Right cardiac atrium (tissue), 5 donors: ENCODE measurements at regions not wholly inside any gene's neighbourhood (a gene's known extent, or its start where the extent isn't known, plus 50 kb on each side); places are given as distances from the start of the nearest gene placed in this dataset.
A peak's percentile ranks its signal among the peaks of the same experiment; 100 is the strongest.

ENCODE experiments used
- ATAC-seq, 2 donors: fragments of 200-7000 bp; cut with Tn5 transposase; one replicate each; pipeline versions ENCODE4 v1.8.0 to v1.9.1; 2020; ENCODE audit warnings: moderate library complexity in 2 of 2, mild to moderate bottlenecking in 1 of 2
- DNase-seq, 3 donors: peaks; one replicate each; pipeline ENCODE4 v3.0.0-alpha.2; 2020
- H3K27ac ChIP-seq: one replicate; pipeline ENCODE4 v1.5.1; 2013; ENCODE audit warnings: mild to moderate bottlenecking, low read length, control low read depth, moderate library complexity
- H3K27me3 ChIP-seq: one replicate; pipeline ENCODE4 v1.6.1; 2013; ENCODE audit not compliant: control insufficient read depth, insufficient read depth
- H3K4me1 ChIP-seq: one replicate; pipeline ENCODE4 v1.6.1; 2013; ENCODE audit warnings: low read length; ENCODE audit not compliant: control insufficient read depth, insufficient read depth
- H3K4me3 ChIP-seq: one replicate; pipeline ENCODE4 v1.5.1; 2013; ENCODE audit warnings: low read length, control low read depth
- H3K9me3 ChIP-seq: one replicate; pipeline ENCODE4 v1.6.1; 2013; ENCODE audit warnings: low read length; ENCODE audit not compliant: control insufficient read depth
- WGBS: extraction: QIAGEN DNeasy Blood & Tissue Kit; methylation state at CpG from one replicate; pipeline ENCODE4 v1.1.7; 2013; 5-methylcytosine and 5-hydroxymethylcytosine counted together
- intact Hi-C, 4 donors: fragments of 100-400 bp; cut with DNase I; formaldehyde crosslinking; loops; one replicate each; pipeline versions ENCODE4 v1.11.0 to v1.14.0; 2022 to 2023
- donor health status: healthy with polysubstance abuse.
- donor health status: DM: no; HTN: yes; CAD: no.
- donor health status: DM: no; HTN: no; CAD: no.
- donor health status: DM: no; HTN: yes; CAD: no; lungs with severe emphysema.
- donor health status: DM: yes; HTN: yes; CAD: no.

GRCh38 chr14:29236848-29237247 is 470.3 kb downstream of the FOXG1 start:
- Histone ChIP-seq H3K27ac (no peak overlapping the region), H3K27me3 (no peaks in the 10 kb centered on the region), H3K4me1 (no peaks in the 10 kb centered on the region), H3K9me3 (no peaks in the 10 kb centered on the region), H3K4me3 (no peak overlapping the region)
- DNase-seq (no peak), ATAC-seq (no peak)
- 65% methylated on average over 2 of the region's 2 CpGs for WGBS
- intact Hi-C loops = no loop called here

DNA sequence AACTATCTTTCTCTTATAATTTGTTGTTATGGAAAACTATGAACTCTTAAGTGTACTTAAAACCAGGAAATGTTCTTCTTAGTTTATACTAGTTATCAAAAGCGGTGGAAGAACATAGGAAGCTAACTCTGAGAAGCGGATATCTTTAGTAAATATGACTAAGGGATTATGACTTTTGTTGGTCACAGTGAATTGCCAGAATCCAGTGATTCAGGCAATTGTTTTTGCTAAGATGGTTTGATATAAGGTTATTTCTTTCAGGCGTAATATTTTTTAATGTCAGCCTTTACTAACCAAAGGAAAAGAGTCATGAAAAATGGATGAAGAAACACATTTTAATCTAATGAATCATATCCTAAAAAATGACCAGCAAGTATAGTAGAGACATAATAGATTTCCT is 473.5 kb downstream of the FOXG1 start:
- Histone ChIP-seq H3K4me3 (no peak overlapping the region), H3K27me3 (no peaks in the 10 kb centered on the region), H3K9me3 (no peaks in the 10 kb centered on the region), H3K27ac (no peak overlapping the region), H3K4me1 (no peaks in the 10 kb centered on the region)
- ATAC-seq = no peak
- 72% methylated on average over 3 of the region's 3 CpGs for WGBS
- DNase-seq = no peak
- intact Hi-C loops = no loop called here

- ATAC-seq = peak in 1 of 2 donors; percentile 55
- intact Hi-C loops = no loop called here
Measured at GRCh38 chr14:29242755-29243754, 476.5 kb downstream of the FOXG1 start.

DNA sequence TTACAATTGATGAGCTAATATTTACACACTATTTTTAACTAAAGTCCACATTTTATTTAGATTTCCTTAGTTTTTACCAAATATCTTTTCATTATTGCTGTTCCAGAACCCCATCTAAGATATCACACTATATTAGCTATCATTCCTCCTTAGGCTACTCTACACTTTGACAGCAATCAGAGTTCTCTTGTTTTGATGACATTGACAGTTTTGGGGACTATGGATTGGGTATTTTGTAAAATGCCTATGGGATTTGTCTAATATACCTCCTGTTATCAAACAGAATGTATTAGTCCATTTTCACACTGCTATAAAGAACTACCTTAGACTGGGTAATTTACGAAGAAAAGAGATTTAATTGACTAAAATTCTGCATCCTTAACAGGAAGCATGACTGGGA is 489.1 kb downstream of the FOXG1 start:
- Histone ChIP-seq H3K27me3 (no peaks in the 10 kb centered on the region), H3K9me3 (no peaks in the 10 kb centered on the region), H3K4me3 (no peak overlapping the region), H3K4me1 (no peaks in the 10 kb centered on the region), H3K27ac (no peak overlapping the region)
- DNase-seq (no peak), ATAC-seq (no peak)
- intact Hi-C loops = no loop called here
- 68% methylated on average over 1 of the region's 1 CpG for WGBS

More at GRCh38 chr14:29242755-29243754, 476.5 kb downstream of the FOXG1 start:
- no peaks in the 10 kb centered on the region for H3K27me3 ChIP-seq
- no peak overlapping the region for H3K27ac ChIP-seq
- 39% methylated on average over 6 of the region's 6 CpGs for WGBS
- H3K4me1 ChIP-seq = no peaks in the 10 kb centered on the region
- H3K4me3 ChIP-seq = no peak overlapping the region
- DNase-seq = no peak
- H3K9me3 ChIP-seq = no peaks in the 10 kb centered on the region

- no peaks in the 10 kb centered on the region for H3K4me1 ChIP-seq
- no peaks in the 10 kb centered on the region for H3K27me3 ChIP-seq
- no peak for ATAC-seq
- H3K4me3 ChIP-seq = no peak overlapping the region
- 83% methylated on average over 1 of the region's 1 CpG for WGBS
- no peak overlapping the region for H3K27ac ChIP-seq
- no peak for DNase-seq
- no peaks in the 10 kb centered on the region for H3K9me3 ChIP-seq
- intact Hi-C loops = no loop called here
Measured at GRCh38 chr14:29262979-29263378, 496.4 kb downstream of the FOXG1 start.

DNA sequence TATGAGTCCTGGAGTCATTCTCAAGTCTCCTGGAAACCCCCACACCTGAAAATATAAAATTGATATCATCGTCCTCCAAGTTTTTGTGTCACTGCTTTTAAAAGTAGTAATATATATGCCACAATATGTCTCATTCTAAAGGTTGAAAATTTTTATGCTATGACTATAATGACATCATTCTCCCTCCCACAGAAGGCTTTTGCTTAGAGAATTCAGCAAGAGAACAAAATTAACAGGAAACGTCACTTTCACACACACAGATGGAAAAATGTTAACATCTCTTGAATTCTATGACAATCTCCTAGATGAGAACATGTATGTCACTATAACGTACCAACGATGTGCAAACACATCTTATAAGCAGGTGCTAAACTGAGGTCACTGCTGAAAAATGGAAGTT is 498.3 kb downstream of the FOXG1 start:
- no peak overlapping the region for H3K27ac ChIP-seq
- intact Hi-C loops = no loop called here
- 50% methylated on average over 4 of the region's 4 CpGs for WGBS
- DNase-seq (no peak), ATAC-seq (no peak)
- no peak overlapping the region for H3K4me3 ChIP-seq
- no peaks in the 10 kb centered on the region for H3K4me1 ChIP-seq
- H3K9me3 ChIP-seq = no peaks in the 10 kb centered on the region
- H3K27me3 ChIP-seq = no peaks in the 10 kb centered on the region

- no peak for ATAC-seq
- no peak overlapping the region for H3K4me3 ChIP-seq
- no peaks in the 10 kb centered on the region for H3K27me3 ChIP-seq
- H3K9me3 ChIP-seq = no peaks in the 10 kb centered on the region
- DNase-seq = no peak
- 48% methylated on average over 1 of the region's 1 CpG for WGBS
- no peak overlapping the region for H3K27ac ChIP-seq
- no peaks in the 10 kb centered on the region for H3K4me1 ChIP-seq
- intact Hi-C loops = no loop called here
Measured at GRCh38 chr14:29265852-29266251, 499.3 kb downstream of the FOXG1 start.

DNA sequence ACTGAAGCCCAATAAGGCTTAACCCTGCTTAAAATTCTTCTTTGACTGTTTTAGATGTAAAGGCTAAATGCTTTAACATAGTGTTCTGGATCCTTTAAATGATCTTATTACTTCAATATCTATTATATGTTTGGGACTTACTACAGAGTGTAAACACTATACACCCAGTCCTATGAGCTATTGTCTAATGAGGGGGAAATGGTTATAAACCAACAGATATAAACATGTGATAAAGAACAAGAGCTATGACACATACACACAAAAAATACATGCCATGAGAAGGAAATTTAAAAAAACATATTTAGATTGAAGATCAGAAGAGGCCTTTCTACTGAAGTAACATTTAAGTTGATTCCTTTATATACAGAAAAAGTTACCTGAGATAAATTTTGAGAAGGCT is 505.1 kb downstream of the FOXG1 start:
- DNase-seq (no peak), ATAC-seq (no peak)
- Histone ChIP-seq H3K27ac (no peak overlapping the region), H3K4me1 (no peaks in the 10 kb centered on the region), H3K9me3 (no peaks in the 10 kb centered on the region), H3K4me3 (no peak overlapping the region), H3K27me3 (no peaks in the 10 kb centered on the region)
- intact Hi-C loops = no loop called here

GRCh38 chr14:29273513-29273912 is 506.9 kb downstream of the FOXG1 start:
- 80% methylated on average over 1 of the region's 1 CpG for WGBS
- H3K27ac ChIP-seq = no peak overlapping the region
- H3K4me1 ChIP-seq = no peaks in the 10 kb centered on the region
- no peak overlapping the region for H3K4me3 ChIP-seq
- DNase-seq (no peak), ATAC-seq (no peak)
- intact Hi-C loops = no loop called here
- no peaks in the 10 kb centered on the region for H3K9me3 ChIP-seq
- H3K27me3 ChIP-seq = no peaks in the 10 kb centered on the region

DNA sequence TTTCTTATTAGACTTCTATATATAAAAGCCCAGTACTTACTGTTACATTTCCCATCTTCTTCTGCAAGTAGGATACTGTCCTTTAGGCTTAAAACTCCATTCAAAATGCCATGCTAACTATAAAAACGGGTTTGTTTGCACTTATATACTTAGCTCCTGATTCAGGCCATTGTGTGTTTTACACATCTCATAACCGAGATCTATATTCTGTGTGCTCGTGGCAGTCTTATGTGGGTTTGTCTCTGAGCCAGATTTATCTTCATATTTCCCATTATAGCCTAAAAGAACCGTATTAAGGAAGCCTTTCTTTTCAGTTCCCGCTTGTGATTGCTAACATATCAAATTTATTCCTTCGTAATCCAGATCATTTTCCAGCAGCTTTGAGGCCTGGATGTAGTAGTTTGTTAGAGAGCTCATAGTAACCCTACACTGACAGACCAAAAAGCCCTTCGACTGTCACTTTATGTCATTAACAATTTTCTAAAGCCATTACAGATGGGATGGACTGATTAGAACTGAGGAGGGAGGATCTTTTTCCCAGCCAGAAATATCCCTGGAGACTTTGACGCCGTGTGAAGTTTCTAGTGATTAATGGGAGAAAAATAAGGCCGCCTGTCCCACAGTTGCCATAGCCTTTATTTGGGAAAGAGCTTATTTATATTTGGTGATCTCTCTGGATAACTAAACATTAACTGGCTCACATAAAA is 508.5 kb downstream of the FOXG1 start:
- DNase-seq = no peak
- ATAC-seq = no peak
- Histone ChIP-seq H3K4me1 (no peaks in the 10 kb centered on the region), H3K9me3 (no peaks in the 10 kb centered on the region), H3K27me3 (no peaks in the 10 kb centered on the region), H3K27ac (no peak overlapping the region), H3K4me3 (no peak overlapping the region)
- WGBS = 52% methylated on average over 10 of the region's 10 CpGs
- intact Hi-C loops = no loop called here
